Activated CD8-positive, alpha-beta memory T cell treated with anti-CD3 and anti-CD28 coated beads for 36 hours (primary cell): ENCODE measurements at regions not wholly inside any gene's neighbourhood (a gene's known extent, or its start where the extent isn't known, plus 50 kb on each side); places are given as distances from the start of the nearest gene placed in this dataset.
"Not testable (repeated sequence)": the region's sequence is repeated elsewhere in the genome, so short reads cannot be mapped to it uniquely, and the experiment has no call there.

Source experiments
- CTCF ChIA-PET: fragments of 350-600 bp; sonication (Branson Sonifier 250); formaldehyde crosslinking; loops from one replicate; lab custom pipeline; 2021; ENCODE audit warnings: antibody characterized with exemption; lab: Charles Lee
- POLR2A ChIA-PET: fragments of 350-600 bp; sonication (Branson Sonifier 250); formaldehyde crosslinking; loops from one replicate; lab custom pipeline; 2021; ENCODE audit warnings: antibody characterized with exemption; lab: Charles Lee

DNA sequence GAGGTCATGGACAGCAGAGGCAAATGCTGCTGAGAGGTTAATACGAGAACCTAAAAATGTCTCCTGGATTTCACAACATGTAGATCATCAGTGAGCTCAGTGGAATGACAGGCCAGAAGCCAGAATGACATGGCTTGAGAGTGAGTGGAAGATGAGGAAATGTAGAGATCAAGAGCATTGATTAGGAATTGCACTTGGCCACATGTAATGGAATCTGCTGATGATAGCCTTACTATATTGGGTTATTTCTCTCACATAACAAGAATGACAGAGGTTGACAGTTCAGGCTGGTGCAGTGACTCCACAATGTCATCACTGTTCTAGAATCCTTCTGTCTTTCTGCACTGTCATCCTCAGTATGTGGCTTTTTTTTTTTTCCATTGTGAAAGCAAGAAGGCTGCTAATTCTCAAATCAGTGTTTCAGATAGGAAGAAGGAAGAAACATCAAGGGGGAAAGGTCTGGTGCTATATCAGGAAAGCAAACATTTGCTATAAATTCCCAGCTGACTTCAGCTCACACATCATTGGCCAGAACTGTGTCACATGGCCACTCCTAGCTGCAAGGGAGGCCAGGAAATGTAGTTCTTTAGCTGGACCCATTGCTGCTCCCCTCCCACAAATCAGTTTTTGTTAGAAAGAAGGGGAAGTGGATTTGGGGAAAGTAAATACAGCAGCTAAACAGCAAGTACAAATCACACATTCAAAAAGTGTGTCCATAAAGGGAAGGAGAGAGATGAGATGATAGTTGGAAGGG, 127.2 kb downstream of the FAM161A start:
- ChIA-PET POLR2A (interaction anchor here (0.7 kb wide), 1 partner anchor 18 kb away, joined by 4 read pairs; no protein-coding TSS in a partner anchor), CTCF (no interaction called here)

DNA sequence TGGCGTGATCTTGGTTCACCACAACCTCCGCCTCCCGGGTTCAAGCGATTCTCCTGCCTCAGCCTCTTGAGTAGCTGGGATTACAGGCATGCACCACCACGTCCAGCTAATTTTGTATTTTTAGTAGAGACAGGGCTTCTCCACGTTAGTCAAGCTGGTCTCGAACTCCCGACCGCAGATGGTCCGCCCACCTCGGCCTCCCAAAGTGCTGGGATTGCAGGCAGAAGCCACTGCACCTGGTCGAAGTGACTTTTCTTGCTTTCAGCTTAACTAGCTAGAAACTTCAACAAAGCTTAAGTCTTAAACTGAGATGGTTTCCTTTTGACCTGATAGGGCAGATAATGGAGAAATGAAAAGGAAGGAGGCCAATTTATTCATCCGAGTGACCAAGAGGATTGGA, 130.5 kb downstream of the FAM161A start:
- CTCF ChIA-PET, POLR2A ChIA-PET: not testable (repeated sequence)

DNA sequence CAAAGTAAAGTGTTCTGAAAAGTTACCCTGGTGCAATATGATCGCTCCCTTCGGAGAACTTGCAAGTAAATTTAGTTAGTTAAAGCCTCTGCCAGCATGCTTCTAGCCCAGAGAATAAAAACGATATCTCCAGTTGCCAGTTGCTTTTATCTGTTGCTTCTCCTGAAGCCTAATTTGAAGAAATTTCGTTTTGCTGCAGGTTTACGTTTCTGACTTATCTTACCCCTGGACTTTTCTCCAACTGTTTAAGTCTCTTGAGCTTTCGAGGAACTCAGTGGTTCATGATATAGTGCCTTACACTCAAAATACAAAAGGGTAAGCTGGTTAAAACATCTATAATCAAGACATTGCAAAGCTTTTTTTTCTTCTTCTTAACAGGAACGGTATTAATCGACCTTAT, 131.1 kb downstream of the FAM161A start:
- CTCF ChIA-PET, result no interaction called here
- POLR2A ChIA-PET, result no interaction called here

DNA sequence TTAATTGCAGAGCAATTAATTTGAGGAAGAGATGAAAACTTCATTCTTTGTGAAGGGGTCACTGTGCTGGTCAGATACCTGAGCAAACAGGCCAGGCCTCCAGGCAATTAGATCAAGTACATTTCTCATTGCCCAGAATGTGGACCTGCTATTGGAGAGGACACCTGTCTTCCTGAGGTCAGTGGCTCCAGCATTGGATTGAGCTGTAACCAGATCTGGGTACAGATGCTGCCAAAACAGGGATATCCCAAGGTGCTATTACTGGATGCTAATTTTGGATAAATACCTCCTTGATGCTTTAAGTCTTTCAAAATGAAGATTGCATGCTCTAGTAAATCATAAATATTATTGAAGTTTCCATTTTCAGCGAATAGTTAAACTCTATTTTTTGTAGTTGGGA, 131.5 kb downstream of the FAM161A start:
- POLR2A ChIA-PET, result no interaction called here

DNA sequence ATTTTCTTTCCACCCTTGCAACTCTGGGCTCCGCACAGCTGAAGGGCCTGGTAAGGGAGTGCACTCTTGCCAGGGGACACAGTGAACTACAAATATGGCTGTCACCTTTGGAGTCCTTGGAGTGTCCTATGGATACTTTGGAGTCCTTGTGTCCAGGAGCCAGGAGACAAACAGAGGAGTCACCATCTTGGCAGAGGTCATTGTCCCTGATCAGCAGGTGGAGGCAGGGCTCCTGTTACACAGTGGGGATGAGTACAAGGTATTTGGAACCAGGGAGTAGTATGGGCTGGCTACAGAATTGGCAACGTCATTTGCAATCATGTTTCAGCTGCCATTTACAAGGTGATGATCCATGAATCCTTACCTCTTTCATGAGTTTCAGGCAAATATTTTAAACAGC, 132.5 kb downstream of the FAM161A start:
- CTCF ChIA-PET, result no interaction called here
- POLR2A ChIA-PET, result no interaction called here

More for the DNA sequence above, 131.5 kb downstream of the FAM161A start:
- CTCF ChIA-PET, result no interaction called here

DNA sequence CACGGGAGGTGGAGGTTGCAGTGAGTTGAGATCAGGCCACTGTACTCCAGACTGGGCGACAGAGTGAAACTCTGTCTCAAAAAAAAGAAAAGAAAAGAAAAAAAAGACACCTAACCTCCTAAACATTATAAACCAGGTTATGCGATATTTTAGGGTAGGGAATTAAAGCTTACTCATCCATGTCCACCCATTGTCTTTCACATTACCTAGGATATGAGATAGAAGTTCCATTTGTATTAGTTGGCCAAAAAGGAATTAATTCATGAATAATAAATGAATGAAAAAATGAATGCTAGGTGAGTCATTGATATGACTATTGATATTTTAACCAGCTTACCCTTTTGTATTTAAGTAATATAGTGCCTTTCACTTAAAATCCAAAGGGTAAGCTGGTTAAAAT, 132.9 kb downstream of the FAM161A start:
- CTCF ChIA-PET, result no interaction called here
- POLR2A ChIA-PET, result no interaction called here

DNA sequence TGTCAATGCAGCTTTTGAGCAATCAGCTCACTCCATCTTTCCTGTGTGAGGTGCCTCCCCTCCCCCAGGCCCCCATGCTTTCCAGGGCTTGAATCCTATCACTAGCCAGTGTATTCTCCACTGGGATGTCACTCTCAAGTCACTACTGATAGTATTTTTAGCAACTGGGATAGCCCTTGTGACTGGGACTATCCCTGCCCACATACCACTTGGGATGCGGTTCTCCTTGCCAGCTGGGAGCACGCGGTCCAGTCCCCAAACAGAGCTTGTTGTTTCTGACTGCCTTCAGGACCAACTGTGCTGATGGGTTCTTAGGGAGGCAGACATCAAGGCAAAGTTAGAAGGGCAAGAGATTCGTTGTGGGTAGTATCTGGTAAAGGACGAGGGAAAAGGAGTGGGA, 134.9 kb downstream of the FAM161A start:
- ChIA-PET CTCF (no interaction called here), POLR2A (no interaction called here)

DNA sequence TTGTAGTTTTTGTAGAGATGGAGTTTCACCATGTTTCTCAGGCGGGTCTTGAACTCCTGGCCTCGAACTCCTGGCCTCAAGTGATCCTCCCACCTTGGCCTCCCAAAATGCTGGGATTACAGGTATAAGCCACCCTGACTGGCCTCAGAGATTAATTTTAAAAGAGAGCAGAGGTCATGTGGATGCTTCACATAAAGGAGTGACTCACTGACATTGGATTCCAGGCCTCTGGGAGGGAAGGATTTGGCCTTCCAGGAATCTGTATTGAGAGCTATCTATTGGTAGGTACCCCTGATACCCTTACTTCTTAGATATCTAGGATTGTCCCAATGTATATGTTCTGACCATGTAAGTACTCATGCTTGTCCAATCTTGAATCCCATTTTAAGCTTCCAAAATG, 138.4 kb downstream of the FAM161A start:
- POLR2A ChIA-PET, result no interaction called here
- CTCF ChIA-PET, result no interaction called here

DNA sequence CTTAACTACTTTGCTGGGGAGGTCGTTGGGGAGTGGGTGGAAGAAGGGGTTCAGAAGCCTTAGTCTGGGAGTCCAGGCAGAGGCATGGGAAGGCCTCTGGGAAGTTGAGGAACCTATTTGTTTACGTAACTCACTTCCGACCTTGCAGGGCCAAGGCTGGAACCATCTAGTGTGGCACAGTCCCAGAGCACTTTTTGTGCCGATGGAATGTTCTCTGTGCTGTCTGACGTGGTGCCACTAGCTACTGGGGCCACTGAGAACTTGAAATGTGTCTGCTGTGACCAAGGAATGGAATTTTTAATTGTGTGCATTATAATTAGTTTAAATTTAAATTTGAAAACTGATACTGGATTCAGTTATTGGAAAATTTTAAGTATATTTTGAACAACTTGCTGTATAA, 139.7 kb downstream of the FAM161A start:
- ChIA-PET POLR2A (no interaction called here), CTCF (no interaction called here)

DNA sequence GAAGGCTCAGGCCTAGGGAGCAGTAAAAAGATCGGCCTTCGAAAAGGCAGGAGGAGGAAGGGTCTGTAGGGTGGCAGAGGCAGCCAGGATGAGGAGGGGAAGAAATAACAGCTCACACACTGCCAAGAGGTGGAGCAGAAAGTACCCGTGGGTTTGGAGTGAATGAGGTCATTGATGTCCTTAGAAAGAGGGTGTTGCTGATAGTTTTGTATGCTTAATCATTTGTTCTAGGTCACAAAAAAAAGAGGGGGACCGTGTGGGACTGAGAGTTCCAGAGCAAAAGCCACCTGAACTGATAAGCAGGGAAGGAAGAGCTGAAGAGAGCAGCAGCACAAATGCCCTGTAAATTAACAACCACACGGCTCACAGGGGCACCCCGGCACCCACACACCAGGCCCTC, 140.4 kb downstream of the FAM161A start:
- ChIA-PET CTCF (no interaction called here), POLR2A (no interaction called here)

DNA sequence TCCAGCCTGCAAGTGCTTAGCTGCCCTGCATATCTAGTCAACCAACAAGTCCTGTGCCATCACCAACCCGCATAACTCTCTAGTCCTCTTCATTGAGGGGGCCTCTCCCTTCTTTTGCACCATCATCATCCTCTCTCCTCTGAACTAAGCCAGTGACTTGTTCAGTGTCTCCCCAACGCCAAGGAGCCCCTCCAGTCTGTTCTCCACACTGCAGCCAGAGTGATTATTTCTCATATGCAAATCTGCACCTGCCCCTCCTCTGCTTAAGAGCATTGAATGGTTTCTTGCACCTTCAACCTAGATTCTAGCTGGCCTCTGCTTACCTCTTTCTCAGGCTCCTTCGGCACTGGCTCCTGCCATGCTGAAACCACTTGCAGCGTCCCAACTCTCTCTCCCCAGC, 141.8 kb downstream of the FAM161A start:
- POLR2A ChIA-PET, result interaction anchor here (0.7 kb wide), 1 partner anchor 44 kb away, joined by 3 read pairs; no protein-coding TSS in a partner anchor

DNA sequence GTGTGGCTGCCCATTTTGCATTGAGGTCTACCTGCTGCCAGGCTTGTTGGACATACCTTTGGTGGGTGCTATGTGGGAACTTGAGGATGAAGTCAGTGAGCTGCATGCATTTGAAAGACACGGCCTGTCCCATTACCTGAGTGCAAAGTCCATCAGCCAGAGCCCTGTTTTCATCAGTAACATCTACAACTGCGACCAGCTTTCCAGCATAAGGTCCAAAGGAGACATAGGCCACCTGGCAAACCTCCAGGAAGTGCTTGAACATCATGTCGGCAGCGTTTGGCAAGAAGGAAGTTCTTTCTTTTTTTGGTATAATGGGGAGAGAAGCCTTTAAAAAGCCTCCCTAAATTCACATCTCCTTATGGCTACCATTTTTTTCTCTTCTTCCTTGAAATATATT, 143.1 kb downstream of the FAM161A start:
- ChIA-PET CTCF (no interaction called here), POLR2A (no interaction called here)

More for the DNA sequence above, 141.8 kb downstream of the FAM161A start:
- CTCF ChIA-PET, result no interaction called here

DNA sequence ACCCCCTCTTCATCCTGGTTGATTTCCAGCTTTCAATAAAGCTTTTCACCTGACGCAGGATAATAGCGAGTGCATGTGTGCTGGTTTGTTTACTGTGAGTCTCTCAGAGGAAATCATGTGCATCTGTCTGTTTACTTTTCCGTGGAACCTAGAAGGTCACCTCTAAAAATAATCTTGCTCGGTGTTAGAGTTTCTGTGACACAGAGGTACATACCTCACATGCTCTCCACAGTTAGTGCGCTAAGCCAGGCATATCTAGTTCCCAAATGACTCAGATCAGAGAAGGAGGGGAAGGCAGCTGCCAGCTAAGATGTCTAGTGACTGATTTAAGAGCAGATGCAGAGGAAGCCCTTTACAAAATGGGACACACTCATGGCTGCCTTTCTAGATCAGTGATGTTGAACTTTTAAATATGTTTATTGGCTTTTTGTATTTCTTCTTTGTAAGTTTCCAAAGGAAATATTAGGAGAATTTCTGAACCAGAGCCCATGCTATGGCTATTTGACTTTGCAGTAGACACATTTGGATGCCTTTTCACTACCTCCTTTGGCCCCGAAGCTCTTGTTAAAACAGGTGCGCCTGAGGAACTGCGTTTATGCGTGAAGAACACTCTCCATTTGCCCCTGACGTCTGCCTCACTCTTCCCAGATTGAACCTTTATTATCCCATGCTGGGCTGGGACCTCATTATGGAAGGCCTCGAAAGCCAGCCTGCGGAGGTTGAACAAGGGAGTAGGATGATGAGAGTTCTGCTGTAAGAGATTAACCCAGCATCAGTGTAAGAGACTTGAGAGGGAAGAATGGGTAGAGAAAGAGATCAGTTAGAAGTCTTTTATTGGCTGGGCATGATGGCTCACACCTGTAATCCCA, 145.6 kb downstream of the FAM161A start:
- ChIA-PET CTCF (no interaction called here), POLR2A (interaction anchor here (0.6 kb wide), 2 partner anchors 13 to 19 kb away, joined by 4 read pairs; no protein-coding TSS in a partner anchor)

DNA sequence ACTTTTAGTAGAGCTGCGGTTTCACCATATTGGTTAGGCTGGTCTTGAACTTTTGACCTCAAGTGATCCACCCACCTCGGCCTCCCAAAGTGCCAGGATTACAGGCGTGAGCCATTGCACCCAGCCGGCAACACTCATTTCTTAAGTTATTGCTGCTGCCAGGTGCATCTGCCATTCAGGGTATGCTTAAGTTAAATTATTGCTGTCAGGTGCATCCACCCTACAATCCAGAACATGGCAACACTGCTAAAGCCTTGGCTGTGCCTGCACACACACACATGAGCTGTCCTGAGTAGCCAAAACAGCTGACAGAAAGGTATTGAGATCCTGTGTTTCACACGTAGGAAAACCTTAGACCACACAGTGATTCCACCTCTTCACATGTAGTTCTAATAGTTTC, 148.2 kb downstream of the FAM161A start:
- POLR2A ChIA-PET, result no interaction called here
- CTCF ChIA-PET, result no interaction called here

DNA sequence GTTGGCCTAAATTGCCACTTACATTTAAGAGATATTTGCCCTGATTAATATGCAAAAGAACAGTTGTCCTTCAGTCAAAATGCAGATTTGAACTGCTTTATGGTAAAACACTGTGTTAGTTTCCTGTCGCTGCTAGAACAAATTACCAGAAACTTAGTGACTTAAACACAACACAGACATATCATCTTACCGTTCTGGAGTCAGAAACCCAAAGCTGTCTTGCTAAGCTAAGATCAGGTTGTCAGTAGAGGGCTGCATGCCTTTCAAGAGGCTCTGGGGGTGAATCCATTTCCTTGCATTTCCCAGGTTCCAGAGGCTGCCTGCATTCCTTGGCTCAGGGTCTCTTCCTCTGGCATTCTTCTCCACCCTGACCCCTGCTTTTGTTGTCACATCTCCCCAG, 149.5 kb downstream of the FAM161A start:
- CTCF ChIA-PET, result no interaction called here
- POLR2A ChIA-PET, result no interaction called here

DNA sequence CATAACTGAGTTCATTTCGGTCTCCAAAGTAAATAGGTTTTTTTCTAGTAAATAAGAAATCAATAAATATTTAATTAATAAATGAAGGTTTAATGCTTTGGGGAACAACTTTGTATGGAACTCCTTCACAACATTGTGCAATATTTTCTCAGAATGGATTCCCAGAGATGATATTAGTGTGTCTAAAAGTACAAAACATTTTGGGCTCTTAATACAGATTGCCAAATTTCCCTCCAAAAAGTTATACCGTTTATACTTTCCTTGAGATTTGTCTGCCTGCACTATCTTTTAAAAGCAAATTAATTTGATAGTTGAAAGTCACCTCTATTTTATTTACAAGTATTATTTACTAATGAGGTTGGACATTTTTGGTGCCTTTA, 151.8 kb downstream of the FAM161A start:
- CTCF ChIA-PET, result no interaction called here
- POLR2A ChIA-PET, result no interaction called here

DNA sequence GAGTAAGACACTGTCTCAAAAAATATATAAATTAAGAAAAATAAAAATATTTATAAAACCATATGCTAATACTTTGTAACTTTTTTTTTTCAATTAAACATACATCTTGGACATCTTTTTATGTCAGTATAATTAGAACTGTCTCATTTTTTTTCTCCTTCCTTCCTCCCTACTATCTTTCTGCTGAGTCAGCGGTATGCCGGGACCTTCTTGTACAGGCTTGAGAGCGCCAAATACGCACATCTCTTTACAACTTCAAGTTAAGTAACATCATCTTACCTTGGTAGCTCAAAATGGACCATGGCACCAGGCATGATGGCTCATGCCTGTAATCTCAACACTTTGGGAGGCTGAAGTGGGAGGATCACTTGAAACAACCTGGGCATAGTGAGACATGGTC, 153.4 kb downstream of the FAM161A start:
- CTCF ChIA-PET, result interaction anchor here (1.4 kb wide), 1 partner anchor 10 kb away, joined by 3 read pairs; no protein-coding TSS in a partner anchor
- POLR2A ChIA-PET, result no interaction called here

DNA sequence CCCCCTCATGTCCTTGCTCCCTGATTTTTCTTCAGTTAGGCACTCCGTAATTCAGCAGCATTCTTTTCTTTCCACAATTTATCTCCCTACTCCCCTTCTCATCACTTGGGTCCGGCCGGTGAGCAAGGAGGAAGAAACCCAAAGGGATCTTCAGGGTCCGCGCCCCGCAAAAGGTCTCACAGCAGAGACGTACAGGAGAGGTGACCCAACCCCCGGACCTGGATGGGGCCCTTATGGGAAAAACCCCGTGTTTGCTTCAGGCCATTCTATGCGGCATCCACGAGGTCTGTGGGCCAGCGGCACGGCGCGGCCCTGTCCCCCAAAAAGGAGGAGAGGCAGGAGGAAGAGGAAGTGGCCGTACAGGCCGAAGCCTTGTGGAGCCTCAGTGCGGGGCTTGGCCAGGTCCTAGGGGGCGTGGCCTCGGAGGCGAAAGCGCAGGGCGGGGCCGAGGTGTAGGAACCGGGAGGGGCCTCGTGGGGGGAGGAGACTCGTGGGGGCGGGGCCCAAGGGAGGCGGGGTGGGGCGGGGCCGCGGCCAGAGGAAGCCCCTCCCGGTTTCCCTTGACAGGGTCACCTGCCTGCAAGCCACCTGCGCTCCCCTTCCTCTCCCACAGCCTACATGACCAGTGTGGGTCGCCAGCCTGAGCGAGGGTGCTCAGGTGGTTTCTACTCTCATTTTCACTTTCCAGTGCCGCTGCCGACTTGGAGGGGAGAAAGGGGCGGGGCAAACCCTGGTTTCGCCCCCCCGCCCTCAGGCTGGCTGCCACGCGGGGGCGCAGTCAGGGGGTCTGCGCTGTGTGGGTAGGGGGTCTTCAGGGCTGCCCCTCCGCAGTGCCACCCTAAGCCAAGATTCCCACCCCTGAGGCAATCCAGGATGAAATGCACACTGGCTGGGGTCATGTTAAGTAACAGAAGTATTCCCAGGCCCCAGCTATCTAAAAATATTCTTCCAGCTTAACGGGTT, 156.4 kb upstream of the XPO1 start:
- CTCF ChIA-PET, result no interaction called here
- POLR2A ChIA-PET, result interaction anchor here (0.6 to 0.7 kb wide), 5 partner anchors 13 to 328 kb away, joined by 4 to 7 read pairs (median 4); no protein-coding TSS in a partner anchor

DNA sequence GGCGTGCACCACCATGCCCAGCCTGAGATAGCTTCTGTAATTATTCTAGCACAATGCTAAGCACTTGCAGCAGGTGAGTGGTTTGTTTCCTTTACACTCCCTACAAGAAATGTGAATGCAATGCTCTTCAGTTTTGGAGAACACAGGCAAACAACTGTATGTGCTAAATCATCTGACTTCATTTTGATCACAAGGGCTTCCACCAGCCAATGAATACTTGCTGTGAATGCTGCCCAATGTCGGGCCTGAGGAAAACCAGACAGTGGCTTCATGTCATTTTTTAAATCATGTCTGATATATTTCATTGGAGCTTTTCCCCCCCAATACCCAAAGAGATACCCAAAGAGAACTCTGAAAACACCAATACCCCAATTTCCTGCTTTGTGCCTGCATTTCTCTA, 155.6 kb upstream of the XPO1 start:
- ChIA-PET CTCF (no interaction called here), POLR2A (no interaction called here)
